ENCODE measurements at regions not wholly inside any gene's neighbourhood (a gene's known extent, or its start where the extent isn't known, plus 50 kb on each side); places are given as distances from the start of the nearest gene placed in this dataset.
A peak's percentile ranks its signal among the peaks of the same experiment; 100 is the strongest.

DNA sequence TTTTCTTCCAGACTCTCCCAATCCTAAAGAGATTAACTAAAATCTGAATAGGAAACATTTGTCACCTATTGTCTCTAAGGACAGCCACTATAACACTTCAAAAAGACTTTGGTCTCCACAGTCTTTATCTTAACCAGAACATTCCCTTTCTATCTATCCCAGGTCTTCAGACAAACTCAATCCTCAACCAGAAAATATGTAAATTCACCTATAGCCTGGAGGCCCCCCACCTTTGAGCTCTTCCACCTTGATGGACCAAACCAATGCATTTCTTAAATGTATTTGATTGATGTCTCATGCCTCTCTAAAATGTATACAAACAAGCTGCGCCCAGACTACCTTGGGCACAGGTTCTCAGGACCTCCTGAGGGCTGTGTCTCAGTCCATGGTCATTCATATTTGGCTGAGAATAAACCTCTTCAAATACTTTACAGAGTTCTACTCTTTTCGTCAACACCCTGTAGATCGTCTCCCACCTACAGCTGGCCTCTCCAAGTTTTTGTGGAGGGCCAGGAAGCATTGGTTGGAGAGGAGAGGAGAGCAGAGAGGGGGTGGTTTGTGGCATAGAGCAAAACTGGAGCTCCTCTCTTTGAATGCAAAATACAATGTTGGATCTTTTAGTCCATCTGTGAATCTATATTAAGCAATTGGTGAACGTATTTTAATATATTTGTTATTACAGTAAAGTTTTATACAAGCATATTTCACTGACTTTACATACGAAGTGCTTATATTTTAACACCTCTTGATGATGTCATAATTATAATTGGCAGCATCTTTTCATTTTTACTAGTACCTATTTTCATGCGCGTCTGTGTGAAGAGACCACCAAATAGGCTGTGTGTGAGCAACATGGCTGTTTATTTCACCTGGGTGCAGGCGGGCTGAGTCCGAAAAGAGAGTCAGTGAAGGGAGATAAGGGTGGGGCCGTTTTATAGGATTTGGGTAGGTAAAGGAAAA is 230.7 kb upstream of the DUSP10 start:
- H2BK120ac ChIP-seq (replicated peaks; ENCODE audit: low read depth, low read length) = peak overlapping the region; percentile 61
- H3K56ac ChIP-seq (replicated peaks; ENCODE audit: insufficient read length, low read depth, low read length) = no peak overlapping the region
- H3K4me1 ChIP-seq (replicated peaks in 1 of 4; ENCODE audit: control insufficient read depth in 3 of 4, insufficient read depth in 4 of 4, low read length in 3 of 4) = peaks cover 2 to 6% (median 4%) of the 10 kb centered on the region in 4 experiments; a peak in 3 of 7 replicates
- peak overlapping the region; percentile 80; the same call in 1 of the 2 replicates for H2BK20ac ChIP-seq (ENCODE audit: low read length)
- no peak for DNase-seq (ENCODE audit: low read depth in 1 of 2, low spot score in 2 of 2)
- H3K79me2 ChIP-seq (ENCODE audit: control insufficient read depth in 1 of 2, insufficient read depth in 2 of 2, low read length in 2 of 2) = no peaks in the 10 kb centered on the region
- peak overlapping the region; percentile 36 for H4K91ac ChIP-seq (replicated peaks; ENCODE audit: insufficient read length, low read length)
- H3K18ac ChIP-seq (ENCODE audit: extremely low read depth, low read length) = peak overlapping the region; percentile 60
- 0 out of 2 replicates have a peak overlapping the region, but pooled peaks have one; percentile 39 for H2BK12ac ChIP-seq (ENCODE audit: low read depth, low read length)
- H3K4me2 ChIP-seq (ENCODE audit: insufficient read depth in 1 of 2, low read depth in 2 of 2, low read length in 2 of 2) = peak overlapping the region in 1 of 2 experiments; percentile 34; a peak in 1 of 4 replicates
- H2BK15ac ChIP-seq (ENCODE audit: low read length) = 0 out of 2 replicates have a peak overlapping the region, but pooled peaks have one; percentile 29
- H2AFZ ChIP-seq (ENCODE audit: low read length) = no peak overlapping the region
- no peaks in the 10 kb centered on the region for H3K27me3 ChIP-seq (replicated peaks in 1 of 4; ENCODE audit: control insufficient read depth in 3 of 4, extremely low read depth in 1 of 4, insufficient read depth in 3 of 4, low read length in 3 of 4)
- CTCF ChIA-PET (ENCODE audit: partially characterized antibody) = interaction anchor here (0.9 to 1.3 kb wide), 2 partner anchors 12 to 127 kb away, joined by 3 to 4 read pairs; no protein-coding TSS in a partner anchor
- no peak overlapping the region for H3K27ac ChIP-seq (ENCODE audit: low read depth, low read length)
- no peaks in the 10 kb centered on the region for H3K23me2 ChIP-seq (ENCODE audit: low read depth, low read length)
- no peaks in the 10 kb centered on the region for H3K79me1 ChIP-seq (ENCODE audit: low read depth, low read length)
- H3K36me3 ChIP-seq (ENCODE audit: control insufficient read depth in 2 of 4, insufficient read depth in 4 of 4, low read length in 3 of 4) = no peaks in the 10 kb centered on the region
- no peak overlapping the region for H4K8ac ChIP-seq (ENCODE audit: extremely low read depth, insufficient read depth, low read length)
- 91% methylated on average over 9 of the region's 10 CpGs; no CpG with 5 or more reads in 1 of the 2 experiments for WGBS, 2 experiments (ENCODE audit: extremely low coverage in 1 of 2, insufficient coverage in 1 of 2, insufficient read length in 1 of 2, insufficient replicate concordance in 2 of 2, low coverage in 1 of 2, low lambda C conversion rate in 2 of 2, missing lambda C conversion rate in 1 of 2)
- no peak overlapping the region for H3K14ac ChIP-seq (ENCODE audit: insufficient read length)
- no peak overlapping the region for H4K5ac ChIP-seq (ENCODE audit: insufficient read length, low read depth, low read length)
- no peaks in the 10 kb centered on the region for H3K9me3 ChIP-seq (ENCODE audit: insufficient read depth in 2 of 2, low read depth in 1 of 2, low read length in 1 of 2)
- H3K4ac ChIP-seq (replicated peaks; ENCODE audit: insufficient read length, low read depth, low read length) = peak overlapping the region; percentile 36
- H3K4me3 ChIP-seq (ENCODE audit: extremely low read depth in 1 of 4, insufficient read depth in 2 of 4, low read depth in 3 of 4, low read length in 4 of 4) = no peak overlapping the region
- H3K23ac ChIP-seq (ENCODE audit: insufficient read length) = no peak overlapping the region
- H4K20me1 ChIP-seq (replicated peaks in 1 of 2; ENCODE audit: control insufficient read depth in 1 of 2, insufficient read depth in 2 of 2, low read length in 2 of 2) = no peaks in the 10 kb centered on the region
- no peak overlapping the region for H3K9ac ChIP-seq (replicated peaks in 1 of 4; ENCODE audit: extremely low read depth in 1 of 4, low read depth in 3 of 4, low read length in 3 of 4)
- H2AK5ac ChIP-seq (ENCODE audit: low read depth, low read length) = no peak overlapping the region
- POLR2A ChIA-PET (ENCODE audit: partially characterized antibody) = interaction anchor here (0.6 kb wide), 1 partner anchor 618 kb away, joined by 4 read pairs; no protein-coding TSS in a partner anchor
- peak overlapping the region; percentile 91; the same call in 1 of the 2 replicates for H2BK5ac ChIP-seq (ENCODE audit: low read depth, low read length)
- no peak for FAIRE-seq
- no peak for TF ChIP-seq SIX5 (IDR thresholded peaks at IDR 0.05; ENCODE audit: low read depth, low read length)
- TF ChIP-seq MAFK (IDR thresholded peaks at IDR 0.05; ENCODE audit: low read depth, low read length) = no peak
- TF ChIP-seq CBX5 (IDR thresholded peaks at IDR 0.05; ENCODE audit: low read depth, low read length) = no peak
- no peak for TF ChIP-seq ASH2L (IDR thresholded peaks at IDR 0.05; ENCODE audit: low read length)
- no peak for TF ChIP-seq EP300 (IDR thresholded peaks at IDR 0.05; ENCODE audit: borderline replicate concordance in 1 of 2, low read depth in 2 of 2, low read length in 2 of 2)
- TF ChIP-seq TAF7 (optimal IDR thresholded peaks at IDR 0.05; ENCODE audit: borderline replicate concordance, low read depth, low read length) = no peak
- TF ChIP-seq ATF2 (IDR thresholded peaks at IDR 0.05; ENCODE audit: low read length) = no peak
- no peak for TF ChIP-seq BCL11A (IDR thresholded peaks at IDR 0.05; ENCODE audit: low read depth in 2 of 2, low read length in 2 of 2)
- TF ChIP-seq JUN (IDR thresholded peaks at IDR 0.05; ENCODE audit: low read depth, low read length) = no peak

Data from H1 (cell line).